ENCODE measurements at regions not wholly inside any gene's neighbourhood (a gene's known extent, or its start where the extent isn't known, plus 50 kb on each side); places are given as distances from the start of the nearest gene placed in this dataset.

DNA sequence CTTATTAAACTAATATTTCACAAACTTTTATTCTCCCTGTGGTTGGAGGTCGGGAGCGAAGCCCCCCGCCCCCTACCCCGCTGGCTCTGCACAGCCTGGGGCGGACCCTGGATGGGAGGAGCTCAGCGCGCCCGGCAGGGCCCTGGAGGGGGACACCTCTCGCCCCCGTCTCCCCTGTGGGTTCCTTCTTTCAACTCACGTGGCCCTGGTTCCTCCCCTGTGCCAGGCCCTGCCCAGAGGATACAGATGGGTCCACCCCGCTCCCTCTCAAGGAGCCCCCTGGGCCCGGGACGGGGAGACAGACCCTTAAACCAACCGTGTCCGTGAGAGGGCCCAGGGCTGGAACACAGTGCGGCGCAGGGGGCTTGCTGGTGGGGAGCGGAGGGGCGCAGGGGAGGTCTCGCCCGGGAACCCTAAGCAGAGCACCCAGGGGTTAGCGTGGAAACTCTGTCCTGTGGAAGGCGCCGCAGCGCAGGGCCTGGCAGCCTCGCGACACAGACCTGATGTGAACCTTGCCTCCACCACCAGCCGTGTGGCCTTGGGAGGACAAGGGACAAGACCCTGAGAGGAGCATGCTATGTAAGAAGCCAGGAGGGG is 103.7 kb upstream of the MVB12B start:
- TF ChIP-seq, protein P1, sequence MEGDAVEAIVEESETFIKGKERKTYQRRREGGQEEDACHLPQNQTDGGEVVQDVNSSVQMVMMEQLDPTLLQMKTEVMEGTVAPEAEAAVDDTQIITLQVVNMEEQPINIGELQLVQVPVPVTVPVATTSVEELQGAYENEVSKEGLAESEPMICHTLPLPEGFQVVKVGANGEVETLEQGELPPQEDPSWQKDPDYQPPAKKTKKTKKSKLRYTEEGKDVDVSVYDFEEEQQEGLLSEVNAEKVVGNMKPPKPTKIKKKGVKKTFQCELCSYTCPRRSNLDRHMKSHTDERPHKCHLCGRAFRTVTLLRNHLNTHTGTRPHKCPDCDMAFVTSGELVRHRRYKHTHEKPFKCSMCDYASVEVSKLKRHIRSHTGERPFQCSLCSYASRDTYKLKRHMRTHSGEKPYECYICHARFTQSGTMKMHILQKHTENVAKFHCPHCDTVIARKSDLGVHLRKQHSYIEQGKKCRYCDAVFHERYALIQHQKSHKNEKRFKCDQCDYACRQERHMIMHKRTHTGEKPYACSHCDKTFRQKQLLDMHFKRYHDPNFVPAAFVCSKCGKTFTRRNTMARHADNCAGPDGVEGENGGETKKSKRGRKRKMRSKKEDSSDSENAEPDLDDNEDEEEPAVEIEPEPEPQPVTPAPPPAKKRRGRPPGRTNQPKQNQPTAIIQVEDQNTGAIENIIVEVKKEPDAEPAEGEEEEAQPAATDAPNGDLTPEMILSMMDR (IDR thresholded peaks at IDR 0.05): no peak
- no peak for TF ChIP-seq POLR2A (IDR thresholded peaks at IDR 0.05)

All from right lobe of liver (tissue), 4 donors.